ENCODE measurements at regions not wholly inside any gene's neighbourhood (a gene's known extent, or its start where the extent isn't known, plus 50 kb on each side); places are given as distances from the start of the nearest gene placed in this dataset.
"Not testable (repeated sequence)": the region's sequence is repeated elsewhere in the genome, so short reads cannot be mapped to it uniquely, and the experiment has no call there.

- DNase-seq (ENCODE audit: low read depth) = no peak
Measured at GRCh38 chr2:223180463-223180862, 128.5 kb downstream of the KCNE4 start.

- DNase-seq (ENCODE audit: low read depth) = no peak
Measured at GRCh38 chr2:223181561-223181960, 129.6 kb downstream of the KCNE4 start.

- DNase-seq (ENCODE audit: low read depth) = no peak
Measured at GRCh38 chr2:223182356-223182755, 130.4 kb downstream of the KCNE4 start.

- DNase-seq (ENCODE audit: low read depth) = no peak
Measured at GRCh38 chr2:223185638-223186037, 133.6 kb downstream of the KCNE4 start.

- DNase-seq (ENCODE audit: low read depth) = no peak
Measured at GRCh38 chr2:223187256-223187655, 135.3 kb downstream of the KCNE4 start.

- DNase-seq (ENCODE audit: low read depth) = not testable (repeated sequence)
Measured at GRCh38 chr2:223190561-223191206, 138.7 kb downstream of the KCNE4 start.

- DNase-seq (ENCODE audit: low read depth) = no peak
Measured at GRCh38 chr2:223196331-223196730, 144.3 kb downstream of the KCNE4 start.

- DNase-seq (ENCODE audit: low read depth) = no peak
Measured at GRCh38 chr2:223197046-223197445, 145.1 kb downstream of the KCNE4 start.

- DNase-seq (ENCODE audit: low read depth) = no peak
Measured at GRCh38 chr2:223199531-223200515, 147.8 kb downstream of the KCNE4 start.

- DNase-seq (ENCODE audit: low read depth) = peak; percentile 84
Measured at GRCh38 chr2:223203971-223204929, 152.3 kb downstream of the KCNE4 start.

- no peak for DNase-seq (ENCODE audit: low read depth)
Measured at GRCh38 chr2:223210489-223210888, 158.5 kb downstream of the KCNE4 start.

- DNase-seq (ENCODE audit: low read depth) = no peak
Measured at GRCh38 chr2:223214394-223215253, 162.6 kb downstream of the KCNE4 start.

- no peak for DNase-seq (ENCODE audit: low read depth)
Measured at GRCh38 chr2:223215254-223215516, 163.2 kb downstream of the KCNE4 start.

GRCh38 chr2:223217373-223217772 is 165.4 kb downstream of the KCNE4 start:
- DNase-seq (ENCODE audit: low read depth) = peak; percentile 58

- no peak for DNase-seq (ENCODE audit: low read depth)
Measured at GRCh38 chr2:223218587-223219178, 166.7 kb downstream of the KCNE4 start.

GRCh38 chr2:223219872-223220657 is 168.1 kb downstream of the KCNE4 start:
- no peak for DNase-seq (ENCODE audit: low read depth)

- no peak for DNase-seq (ENCODE audit: low read depth)
Measured at GRCh38 chr2:223220658-223220925, 168.6 kb downstream of the KCNE4 start.

- no peak for DNase-seq (ENCODE audit: low read depth)
Measured at GRCh38 chr2:223221139-223221835, 169.3 kb downstream of the KCNE4 start.

GRCh38 chr2:223222397-223222796 is 170.4 kb downstream of the KCNE4 start:
- DNase-seq (ENCODE audit: low read depth) = peak; percentile 62

All from LHCN-M2 (cell line).